Spinal cord (tissue), 9 donors: ENCODE measurements at regions not wholly inside any gene's neighbourhood (a gene's known extent, or its start where the extent isn't known, plus 50 kb on each side); places are given as distances from the start of the nearest gene placed in this dataset.

Experiments
- DNase-seq, 6 donors: peaks; one replicate each; pipeline versions ENCODE4 v3.0.0 to v3.0.0-alpha.2; 2013 to 2015; ENCODE audit warnings: low spot score in 6 of 6, low read depth in 4 of 6
- H3K27ac ChIP-seq: one replicate; pipeline ENCODE4 v1.5.1; 2013; ENCODE audit warnings: low read depth, low read length, control low read depth
- H3K27me3 ChIP-seq: one replicate; pipeline ENCODE4 v1.6.1; 2013; ENCODE audit warnings: low read length; ENCODE audit not compliant: control insufficient read depth, insufficient read depth
- H3K36me3 ChIP-seq: one replicate; pipeline ENCODE4 v1.6.1; 2013; ENCODE audit warnings: low read length; ENCODE audit not compliant: control insufficient read depth, insufficient read depth
- H3K4me1 ChIP-seq: one replicate; pipeline ENCODE4 v1.6.1; 2013; ENCODE audit warnings: low read length; ENCODE audit not compliant: control insufficient read depth, insufficient read depth
- H3K4me3 ChIP-seq: one replicate; pipeline ENCODE4 v1.5.1; 2013; ENCODE audit warnings: low read depth, low read length, control low read depth
- H3K9me3 ChIP-seq: one replicate; pipeline ENCODE4 v1.6.1; 2013; ENCODE audit warnings: low read length; ENCODE audit not compliant: control insufficient read depth, insufficient read depth
- WGBS: methylation state at CpG from one replicate; pipeline ENCODE4 v1.1.5; 2013; ENCODE audit warnings: missing lambda C conversion rate; ENCODE audit not compliant: insufficient coverage; 5-methylcytosine and 5-hydroxymethylcytosine counted together
- donor health status: healthy.

DNA sequence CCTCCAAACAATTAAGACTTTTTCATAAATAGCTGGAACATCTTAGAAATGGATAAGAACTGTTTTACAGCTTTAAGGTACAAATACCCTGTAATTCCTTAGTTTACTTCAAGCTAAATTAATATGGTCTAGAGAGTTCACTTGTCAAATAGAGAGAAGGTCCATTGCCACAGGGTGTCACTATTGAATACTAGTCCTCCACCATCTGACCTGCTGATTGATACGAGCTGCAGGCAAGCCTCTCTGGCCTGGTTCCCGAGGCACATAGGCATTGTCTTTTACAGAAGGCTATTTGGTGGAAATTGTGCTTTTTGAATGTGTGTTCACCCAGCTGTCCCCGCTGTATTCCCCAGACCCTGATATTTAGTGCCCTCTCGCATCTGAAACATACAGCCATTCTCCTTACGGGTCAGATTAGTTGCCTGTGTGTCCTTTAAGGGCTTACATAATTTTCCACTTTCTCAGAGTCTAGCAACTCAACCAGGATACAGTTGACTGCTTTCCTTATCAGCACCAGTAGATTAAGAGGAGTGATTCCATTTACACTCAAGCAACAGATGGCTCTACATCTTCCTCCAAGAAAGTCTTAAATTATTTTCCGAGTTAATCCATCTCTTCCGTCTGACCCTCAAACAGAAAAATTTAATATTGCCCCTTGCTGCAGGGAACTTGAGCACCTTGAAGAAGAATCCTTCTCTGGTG lies 788.8 kb upstream of the FAT3 start:
- H3K9me3 ChIP-seq: no peaks in the 10 kb centered on the region
- WGBS: 100% methylated on average over 1 of the region's 7 CpGs
- DNase-seq: peak in 2 of 6 donors; percentile 21 to 70
- no peak overlapping the region for H3K27ac ChIP-seq
- H3K27me3 ChIP-seq: no peaks in the 10 kb centered on the region
- no peaks in the 10 kb centered on the region for H3K4me1 ChIP-seq
- no peaks in the 10 kb centered on the region for H3K36me3 ChIP-seq
- H3K4me3 ChIP-seq: no peak overlapping the region

- Histone ChIP-seq H3K27me3 (no peaks in the 10 kb centered on the region), H3K4me1 (no peaks in the 10 kb centered on the region), H3K36me3 (no peaks in the 10 kb centered on the region), H3K27ac (no peak overlapping the region), H3K4me3 (no peak overlapping the region), H3K9me3 (peaks cover 3% of the 10 kb centered on the region)
- no peak for DNase-seq
- WGBS: 90% methylated on average over 8 of the region's 8 CpGs
Observed at GRCh38 chr11:91433284-91434010, 791.2 kb upstream of the FAT3 start.

DNA sequence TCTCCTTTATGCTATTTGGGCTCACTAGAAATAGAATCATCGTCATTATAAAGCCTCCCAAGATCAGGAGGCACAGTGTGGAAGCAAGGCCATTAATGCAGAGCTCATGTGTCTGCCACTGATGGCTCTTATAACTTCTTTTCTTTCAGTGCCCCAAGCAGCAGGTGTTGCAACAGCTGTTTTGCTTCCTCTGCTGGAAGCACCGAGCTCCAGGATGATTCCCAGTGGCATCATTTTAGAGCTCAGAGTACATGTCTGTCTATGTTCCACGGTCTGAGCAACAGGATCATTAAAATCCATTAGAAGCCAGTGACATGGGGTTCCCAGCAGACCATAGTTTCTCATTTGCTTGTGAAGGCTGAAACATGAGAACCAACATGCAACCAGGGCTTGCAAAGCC lies 803.0 kb upstream of the FAT3 start:
- no peaks in the 10 kb centered on the region for H3K4me1 ChIP-seq

DNA sequence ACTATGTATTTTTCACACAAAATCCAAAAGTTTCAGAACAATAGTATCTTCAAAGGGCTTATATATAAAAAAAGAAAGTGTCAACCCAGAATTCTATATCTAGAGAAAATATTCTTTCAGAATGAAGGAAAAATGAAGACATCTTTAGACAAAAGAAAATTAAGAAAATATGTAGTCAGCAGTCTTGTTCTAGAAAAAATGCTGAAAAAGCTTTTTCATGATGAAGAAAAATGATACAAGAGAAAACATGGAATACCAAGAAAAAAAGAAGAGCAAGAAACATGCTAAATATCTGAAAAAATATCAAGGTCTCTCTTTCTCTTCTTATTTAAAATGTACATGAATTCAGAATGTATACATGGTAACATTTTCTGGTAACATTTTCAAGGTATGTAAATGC lies 816.8 kb upstream of the FAT3 start:
- H3K4me3 ChIP-seq: no peak overlapping the region

More for the DNA sequence above, 803.0 kb upstream of the FAT3 start:
- H3K36me3 ChIP-seq: no peaks in the 10 kb centered on the region
- no peak overlapping the region for H3K27ac ChIP-seq
- H3K4me3 ChIP-seq: no peak overlapping the region
- no peaks in the 10 kb centered on the region for H3K9me3 ChIP-seq
- H3K27me3 ChIP-seq: no peaks in the 10 kb centered on the region
- WGBS: 33% methylated on average over 3 of the region's 3 CpGs
- peak in 2 of 6 donors; percentile 6 to 76 for DNase-seq

DNA sequence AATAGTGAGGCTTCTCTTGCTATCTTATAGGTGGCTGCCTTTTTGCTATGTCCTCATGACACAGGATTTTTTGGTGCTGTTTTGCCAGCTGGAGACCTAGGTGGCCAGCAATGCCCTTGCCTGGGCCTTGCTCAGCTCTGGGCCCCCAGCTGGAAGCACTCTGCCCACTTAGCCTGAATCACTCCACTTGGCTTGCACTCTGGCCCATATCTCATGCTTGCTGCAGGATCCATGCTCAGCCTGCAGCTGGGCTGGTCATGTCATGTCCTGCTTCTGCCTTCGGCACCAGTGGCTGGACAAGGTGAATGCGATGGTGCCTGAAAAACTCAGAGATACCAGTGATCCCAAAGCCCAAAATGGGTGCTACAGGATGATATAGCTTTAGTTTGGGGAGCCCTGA lies 818.6 kb upstream of the FAT3 start:
- H3K4me1 ChIP-seq: no peaks in the 10 kb centered on the region
- H3K27me3 ChIP-seq: no peaks in the 10 kb centered on the region
- 100% methylated on average over 2 of the region's 2 CpGs for WGBS
- DNase-seq: no peak
- no peak overlapping the region for H3K4me3 ChIP-seq
- peaks cover 6% of the 10 kb centered on the region for H3K9me3 ChIP-seq
- H3K27ac ChIP-seq: no peak overlapping the region
- no peaks in the 10 kb centered on the region for H3K36me3 ChIP-seq

More for the DNA sequence above, 816.8 kb upstream of the FAT3 start:
- Histone ChIP-seq H3K27ac (no peak overlapping the region), H3K36me3 (no peaks in the 10 kb centered on the region), H3K4me1 (no peaks in the 10 kb centered on the region), H3K9me3 (peaks cover 4% of the 10 kb centered on the region), H3K27me3 (no peaks in the 10 kb centered on the region)
- DNase-seq: no peak

GRCh38 chr11:91404344-91404743 lies 820.3 kb upstream of the FAT3 start:
- no peak overlapping the region for H3K27ac ChIP-seq
- no peaks in the 10 kb centered on the region for H3K36me3 ChIP-seq
- no peak overlapping the region for H3K4me3 ChIP-seq
- no peaks in the 10 kb centered on the region for H3K4me1 ChIP-seq
- no peak for DNase-seq
- H3K27me3 ChIP-seq: no peaks in the 10 kb centered on the region
- H3K9me3 ChIP-seq: peaks cover 6% of the 10 kb centered on the region

GRCh38 chr11:91397134-91397468 lies 827.5 kb upstream of the FAT3 start:
- Histone ChIP-seq H3K9me3 (peaks cover 1% of the 10 kb centered on the region), H3K4me3 (no peak overlapping the region), H3K27me3 (no peaks in the 10 kb centered on the region), H3K4me1 (no peaks in the 10 kb centered on the region), H3K36me3 (no peaks in the 10 kb centered on the region), H3K27ac (no peak overlapping the region)
- WGBS: 72% methylated on average over 2 of the region's 2 CpGs
- no peak for DNase-seq

GRCh38 chr11:91396236-91397133 lies 828.1 kb upstream of the FAT3 start:
- H3K4me3 ChIP-seq: no peak overlapping the region
- no peaks in the 10 kb centered on the region for H3K4me1 ChIP-seq
- H3K27me3 ChIP-seq: no peaks in the 10 kb centered on the region
- no peaks in the 10 kb centered on the region for H3K36me3 ChIP-seq
- no peak overlapping the region for H3K27ac ChIP-seq
- no peak for DNase-seq
- H3K9me3 ChIP-seq: no peaks in the 10 kb centered on the region
- WGBS: 86% methylated on average over 1 of the region's 6 CpGs

DNA sequence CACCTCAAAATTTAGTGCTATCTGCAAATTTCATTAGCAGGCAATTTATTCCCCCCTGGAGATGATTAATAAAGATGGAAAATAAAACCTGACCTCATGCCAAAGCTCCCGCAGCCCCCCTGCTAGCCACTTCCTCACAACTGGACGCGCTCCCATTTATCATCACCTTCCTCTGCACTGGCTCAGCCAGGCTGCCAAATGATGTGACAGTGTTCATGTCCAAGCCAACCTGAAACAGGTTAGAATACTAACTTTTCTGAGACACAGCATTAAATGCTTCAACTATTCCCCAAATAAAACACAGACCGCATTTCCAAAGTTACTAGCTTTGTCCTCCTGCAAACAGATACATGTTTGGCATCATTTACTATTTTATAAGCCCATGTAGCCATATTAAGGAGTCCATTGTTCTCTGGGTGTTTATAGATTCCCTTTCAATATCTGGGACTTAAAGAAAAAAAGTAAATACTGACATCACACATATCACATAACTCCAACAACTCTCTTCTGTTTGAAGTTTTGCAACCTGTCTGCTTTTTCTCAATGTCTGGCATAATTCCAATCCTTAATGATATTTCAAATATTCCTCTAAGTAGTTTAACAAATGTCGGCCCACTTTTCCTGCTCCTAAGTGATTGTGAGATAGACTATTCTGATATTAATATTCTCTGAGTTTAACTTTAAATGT lies 829.7 kb upstream of the FAT3 start:
- no peak overlapping the region for H3K4me3 ChIP-seq
- H3K4me1 ChIP-seq: no peaks in the 10 kb centered on the region
- DNase-seq: peak in 1 of 6 donors; percentile 46
- H3K9me3 ChIP-seq: no peaks in the 10 kb centered on the region
- 52% methylated on average over 3 of the region's 5 CpGs for WGBS
- H3K27me3 ChIP-seq: no peaks in the 10 kb centered on the region
- no peak overlapping the region for H3K27ac ChIP-seq
- no peaks in the 10 kb centered on the region for H3K36me3 ChIP-seq
